Liver (tissue), 8 donors: ENCODE measurements at regions not wholly inside any gene's neighbourhood (a gene's known extent, or its start where the extent isn't known, plus 50 kb on each side); places are given as distances from the start of the nearest gene placed in this dataset.

Source experiments
- DNase-seq: peaks from one replicate; pipeline ENCODE4 v3.0.0-alpha.2; 2017; ENCODE audit warnings: low spot score
- H3K27ac ChIP-seq, 2 donors: one replicate each; pipeline ENCODE4 v1.7.0; 2013; ENCODE audit warnings: inconsistent platforms in 2 of 2, low read length in 2 of 2, control low read depth in 1 of 2, low read depth in 1 of 2, mild to moderate bottlenecking in 1 of 2
- H3K27me3 ChIP-seq, 4 donors: one replicate each; pipeline versions ENCODE4 v1.6.1 to v1.7.0; 2013; ENCODE audit warnings: low read length in 3 of 4, inconsistent platforms in 1 of 4, mild to moderate bottlenecking in 1 of 4, moderate library complexity in 1 of 4; ENCODE audit not compliant: control insufficient read depth in 4 of 4, insufficient read depth in 4 of 4
- H3K36me3 ChIP-seq, 4 donors: one replicate each; pipeline versions ENCODE4 v1.6.1 to v1.7.0; 2013; ENCODE audit warnings: low read length in 3 of 4, mild to moderate bottlenecking in 3 of 4, low read depth in 1 of 4, moderate library complexity in 1 of 4; ENCODE audit not compliant: control insufficient read depth in 4 of 4, insufficient read depth in 3 of 4
- H3K4me1 ChIP-seq, 4 donors: one replicate each; pipeline versions ENCODE4 v1.6.1 to v1.7.0; 2013; ENCODE audit warnings: low read length in 3 of 4, mild to moderate bottlenecking in 3 of 4, moderate library complexity in 1 of 4; ENCODE audit not compliant: control insufficient read depth in 4 of 4, insufficient read depth in 4 of 4
- H3K4me3 ChIP-seq, 3 donors: one replicate each; pipeline versions ENCODE4 v1.6.1 to v1.7.0; 2013; ENCODE audit warnings: low read length in 3 of 3, control low read depth in 1 of 3, low read depth in 1 of 3, mild to moderate bottlenecking in 1 of 3
- H3K9ac ChIP-seq, 2 donors: one replicate each; pipeline ENCODE4 v1.7.0; 2013; ENCODE audit warnings: low read length in 2 of 2, mild to moderate bottlenecking in 2 of 2, moderate library complexity in 2 of 2, control low read depth in 1 of 2, low read depth in 1 of 2
- H3K9me3 ChIP-seq, 4 donors: one replicate each; pipeline versions ENCODE4 v1.6.1 to v1.7.0; 2013; ENCODE audit warnings: low read length in 3 of 4; ENCODE audit not compliant: control insufficient read depth in 4 of 4
- ATF3 ChIP-seq: IDR thresholded peaks from 2 replicates; pipeline ENCODE4 v1.6.1; 2016; ENCODE audit warnings: antibody characterized with exemption
- CTCF ChIP-seq: fragments of 150-350 bp; IDR thresholded peaks from 2 replicates; pipeline ENCODE4 v1.5.1; 2017; ENCODE audit warnings: improper control_type of control experiment, low read depth, low read length; ENCODE audit not compliant: missing input control
- EGR1 ChIP-seq, 2 donors: IDR thresholded peaks; 2 replicates each; pipeline ENCODE4 v1.6.1; 2016 to 2018; ENCODE audit warnings: antibody characterized with exemption in 2 of 2, low read depth in 2 of 2
- FOXA1 ChIP-seq: IDR thresholded peaks from 2 replicates; pipeline ENCODE4 v1.6.1; 2016; ENCODE audit warnings: antibody characterized with exemption
- FOXA2 ChIP-seq: IDR thresholded peaks from 2 replicates; pipeline ENCODE4 v1.6.1; 2016; ENCODE audit warnings: antibody characterized with exemption
- GABPA ChIP-seq, 2 donors: IDR thresholded peaks in 1 of 2; conservative IDR thresholded peaks in 1 of 2; 2 replicates each; pipeline ENCODE4 v1.6.1; 2016; ENCODE audit warnings: antibody characterized with exemption in 2 of 2, mild to moderate bottlenecking in 1 of 2, moderate library complexity in 1 of 2
- HNF4A ChIP-seq, 2 donors: conservative IDR thresholded peaks; 2 replicates each; pipeline ENCODE4 v1.6.1; 2016; ENCODE audit warnings: antibody characterized with exemption in 2 of 2, mild to moderate bottlenecking in 2 of 2
- HNF4G ChIP-seq: IDR thresholded peaks from 2 replicates; pipeline ENCODE4 v1.6.1; 2016; ENCODE audit warnings: antibody characterized with exemption
- JUND ChIP-seq, 2 donors: IDR thresholded peaks; 2 replicates each; pipeline ENCODE4 v1.6.1; 2016; ENCODE audit warnings: antibody characterized with exemption in 2 of 2
- MAX ChIP-seq: IDR thresholded peaks from 2 replicates; pipeline ENCODE4 v1.6.1; 2016; ENCODE audit warnings: antibody characterized with exemption
- NR2F2 ChIP-seq: IDR thresholded peaks from 2 replicates; pipeline ENCODE4 v1.6.1; 2016; ENCODE audit warnings: antibody characterized with exemption
- RAD21 ChIP-seq, 2 donors: IDR thresholded peaks; 2 replicates each; pipeline ENCODE4 v1.6.1; 2016; ENCODE audit warnings: antibody characterized with exemption in 2 of 2, mild to moderate bottlenecking in 2 of 2
- REST ChIP-seq: IDR thresholded peaks from 2 replicates; pipeline ENCODE4 v1.6.1; 2016; ENCODE audit warnings: antibody characterized with exemption, mild to moderate bottlenecking
- RXRA ChIP-seq, 2 donors: IDR thresholded peaks; 2 replicates each; pipeline ENCODE4 v1.6.1; 2017 to 2018; ENCODE audit warnings: antibody characterized with exemption in 2 of 2, mild to moderate bottlenecking in 1 of 2
- SP1 ChIP-seq: IDR thresholded peaks from 2 replicates; pipeline ENCODE4 v1.6.1; 2018; ENCODE audit warnings: antibody characterized with exemption, mild to moderate bottlenecking
- TAF1 ChIP-seq: conservative IDR thresholded peaks from 2 replicates; pipeline ENCODE4 v1.6.1; 2016; ENCODE audit warnings: antibody characterized with exemption, mild to moderate bottlenecking
- YY1 ChIP-seq: IDR thresholded peaks from 2 replicates; pipeline ENCODE4 v1.6.1; 2016; ENCODE audit warnings: antibody characterized with exemption, mild to moderate bottlenecking
- ZBTB33 ChIP-seq: IDR thresholded peaks from 2 replicates; pipeline ENCODE4 v1.6.1; 2016; ENCODE audit warnings: antibody characterized with exemption
- WGBS: extraction: QIAGEN DNeasy Blood & Tissue Kit; methylation state at CpG from one replicate; pipeline ENCODE4 v1.1.7; 2013; 5-methylcytosine and 5-hydroxymethylcytosine counted together
- donor health status: healthy.
- donor health status: healthy.
- donor health status: healthy.
- donor health status: healthy.
- donor health status: healthy.

- H3K9ac ChIP-seq: no peak overlapping the region
- H3K4me1 ChIP-seq: no peaks in the 10 kb centered on the region
- no peaks in the 10 kb centered on the region for H3K27me3 ChIP-seq
- H3K4me3 ChIP-seq: no peak overlapping the region
- DNase-seq: no peak
- 36% methylated on average over 9 of the region's 9 CpGs for WGBS
- TF ChIP-seq MAX (no peak), RXRA (IDR thresholded peaks at IDR 0.05) (no peak), GABPA (IDR thresholded peaks at IDR 0.05 in 1 of 2, conservative IDR thresholded peaks at IDR 0.05 in 1 of 2) (no peak), TAF1 (no peak), CTCF (no peak), EGR1 (IDR thresholded peaks at IDR 0.05; ENCODE audit: low read depth in 2 of 2) (no peak), YY1 (no peak), SP1 (no peak), ZBTB33 (no peak), FOXA1 (no peak), JUND (IDR thresholded peaks at IDR 0.05) (no peak), HNF4G (no peak), NR2F2 (no peak), HNF4A (conservative IDR thresholded peaks at IDR 0.05) (no peak), REST (no peak), RAD21 (IDR thresholded peaks at IDR 0.05) (no peak), FOXA2 (no peak), ATF3 (no peak)
- no peak overlapping the region for H3K27ac ChIP-seq
- no peaks in the 10 kb centered on the region for H3K9me3 ChIP-seq
- no peaks in the 10 kb centered on the region for H3K36me3 ChIP-seq
These were observed 892.4 kb upstream of the TENM3 start for GRCh38 chr4:181350615-181351415.
